Transverse colon (tissue), 4 donors: ENCODE measurements at regions not wholly inside any gene's neighbourhood (a gene's known extent, or its start where the extent isn't known, plus 50 kb on each side); places are given as distances from the start of the nearest gene placed in this dataset.
"Not testable (repeated sequence)": the region's sequence is repeated elsewhere in the genome, so short reads cannot be mapped to it uniquely, and the experiment has no call there.

Source experiments
- CTCF ChIP-seq, 5 experiments: fragments of 200-600 bp in 3 of 5; fragments of 450-650 bp in 2 of 5; sonication (generic) in 3 of 5; IDR thresholded peaks; 1 replicate in 2 of 5; 2 replicates in 3 of 5; pipeline ENCODE4 v1.5.1; 2016 to 2017; ENCODE audit warnings: antibody characterized with exemption in 5 of 5, inconsistent platforms in 3 of 5, mild to moderate bottlenecking in 2 of 5, moderate library complexity in 1 of 5
- POLR2A ChIP-seq: fragments of 450-650 bp; IDR thresholded peaks from one replicate; pipeline ENCODE4 v1.6.1; 2016; ENCODE audit warnings: antibody characterized with exemption, mild to moderate bottlenecking, moderate library complexity
- POLR2AphosphoS5 ChIP-seq, 3 donors: sonication (generic); formaldehyde crosslinking; IDR thresholded peaks; one replicate each; pipeline ENCODE4 v1.6.1; 2016; ENCODE audit warnings: antibody characterized with exemption in 3 of 3

GRCh38 chr7:81843657-81844056 is 73.8 kb upstream of the HGF start:
- not testable (repeated sequence) for TF ChIP-seq CTCF (IDR thresholded peaks at IDR 0.05); POLR2AphosphoS5 (IDR thresholded peaks at IDR 0.05); POLR2A
